GM10266 (cell line): ENCODE measurements at regions not wholly inside any gene's neighbourhood (a gene's known extent, or its start where the extent isn't known, plus 50 kb on each side); places are given as distances from the start of the nearest gene placed in this dataset.

Experiments
- DNase-seq: peaks from one replicate; pipeline ENCODE4 v3.0.0; 2012; ENCODE audit errors: extremely low spot score
- CTCF ChIP-seq: IDR thresholded peaks from 2 replicates; pipeline ENCODE4 v1.5.1; 2012; ENCODE audit warnings: mild to moderate bottlenecking, low read depth; ENCODE audit not compliant: control insufficient read depth, insufficient read depth; ENCODE audit errors: missing control alignments

DNA sequence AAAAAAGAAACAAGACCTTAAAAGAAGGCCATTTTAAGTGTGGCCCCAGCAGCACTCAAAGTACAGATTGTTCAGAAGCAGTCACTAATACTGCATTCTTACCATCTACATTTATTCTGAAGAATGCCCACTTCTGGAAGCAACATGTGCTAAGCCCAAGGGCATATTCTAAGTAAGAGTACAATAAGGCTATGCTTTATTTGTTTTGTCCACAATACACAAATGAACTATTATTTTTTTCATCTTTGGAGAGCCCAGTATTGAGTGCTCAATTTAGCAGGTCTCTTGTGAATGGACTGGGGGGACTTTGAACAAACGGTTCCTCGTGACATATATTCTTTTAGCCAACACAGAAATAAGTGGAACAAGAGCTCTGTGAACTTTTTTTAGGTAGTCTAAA, 191.4 kb upstream of the CHORDC1 start:
- TF ChIP-seq CTCF, result no peak
- DNase-seq, result no peak

DNA sequence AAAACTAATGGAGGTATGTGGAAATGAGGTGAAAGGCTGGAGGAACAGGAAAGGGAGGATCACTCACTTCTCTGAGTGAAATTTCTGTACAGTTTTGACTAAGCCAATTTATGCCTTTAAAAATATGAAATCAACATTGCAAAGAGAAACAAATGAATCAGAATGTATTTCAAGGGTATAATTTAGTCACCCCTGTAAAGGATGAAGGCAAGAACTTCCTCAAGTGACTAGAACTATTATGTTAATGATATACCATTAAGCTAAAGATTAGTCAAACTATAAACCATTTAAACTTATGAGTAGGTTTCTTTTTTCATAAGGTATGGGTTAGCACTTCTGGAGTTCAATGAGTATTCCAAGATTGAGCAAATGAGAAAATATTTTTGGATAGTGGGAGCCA, 184.5 kb upstream of the CHORDC1 start:
- no peak for TF ChIP-seq CTCF
- no peak for DNase-seq

DNA sequence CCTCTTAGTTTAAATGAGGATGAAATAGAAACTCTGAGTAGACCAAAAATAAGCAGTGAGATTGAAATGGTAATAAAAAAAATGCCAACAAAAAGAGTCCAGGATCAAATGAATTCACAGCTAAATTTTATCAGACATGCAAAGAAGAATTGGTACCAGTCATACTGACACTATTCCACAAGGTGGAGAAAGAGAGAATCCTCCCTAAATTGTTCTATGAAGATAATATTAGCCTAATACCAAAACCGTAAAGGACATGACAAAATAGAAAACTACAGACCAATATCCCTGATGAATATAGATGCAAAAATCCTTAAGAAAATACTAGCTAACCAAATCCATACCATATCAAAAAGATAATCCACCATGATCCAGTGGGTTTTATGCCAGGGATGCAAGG, 169.8 kb upstream of the CHORDC1 start:
- TF ChIP-seq CTCF, result no peak
- DNase-seq, result no peak

- no peak for DNase-seq
- no peak for TF ChIP-seq CTCF
Observed at GRCh38 chr11:90391756-90392155, 168.9 kb upstream of the CHORDC1 start.

DNA sequence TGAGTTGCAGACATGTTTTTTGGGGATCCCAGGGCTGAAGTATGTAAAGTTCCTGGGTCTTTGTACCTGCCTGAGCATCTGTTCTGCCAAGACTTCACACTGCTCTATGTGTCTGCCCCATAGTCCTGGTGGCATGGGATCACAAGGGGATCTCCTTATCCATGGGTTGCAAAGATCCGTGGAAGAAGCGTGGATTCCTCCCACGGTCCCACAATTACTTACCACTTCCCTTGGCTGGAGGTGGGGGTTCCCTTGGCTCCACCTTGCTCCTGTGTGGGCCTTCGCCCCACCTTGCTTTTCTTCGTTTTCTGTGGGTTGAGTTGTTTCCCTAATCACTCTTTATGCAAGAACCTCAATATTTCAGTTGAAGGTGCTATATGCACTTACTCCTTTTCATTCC, 157.4 kb upstream of the CHORDC1 start:
- DNase-seq, result no peak
- TF ChIP-seq CTCF, result no peak

GRCh38 chr11:90373971-90374370, 151.1 kb upstream of the CHORDC1 start:
- DNase-seq, result no peak
- no peak for TF ChIP-seq CTCF

GRCh38 chr11:90364527-90364926, 141.7 kb upstream of the CHORDC1 start:
- no peak for TF ChIP-seq CTCF
- no peak for DNase-seq
